ENCODE measurements at regions not wholly inside any gene's neighbourhood (a gene's known extent, or its start where the extent isn't known, plus 50 kb on each side); places are given as distances from the start of the nearest gene placed in this dataset.

DNA sequence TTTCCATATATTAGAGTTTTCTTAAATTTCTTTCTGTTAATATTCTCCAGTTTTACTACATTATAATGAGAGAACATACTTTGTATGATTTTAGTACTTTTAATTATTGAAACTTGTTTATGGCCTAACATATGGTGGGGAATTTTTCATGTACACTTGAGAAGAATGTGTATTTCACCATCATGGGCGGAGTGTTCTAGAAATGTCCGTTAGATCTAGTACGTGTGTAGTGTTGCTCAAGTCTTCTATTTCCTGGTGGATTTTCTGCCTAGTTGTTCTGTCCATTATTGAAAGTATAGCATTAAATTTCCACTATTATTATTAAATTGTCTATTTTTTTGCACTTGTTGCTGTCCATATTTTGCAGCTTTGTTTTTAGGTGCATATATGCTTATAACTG is 64.0 kb upstream of the RGS21 start:
- H3K27me3 ChIP-seq (ENCODE audit: insufficient read depth, low read length), result no peaks in the 10 kb centered on the region
- no peak overlapping the region for H3K4me2 ChIP-seq (ENCODE audit: low read length)
- ATAC-seq (no peak), DNase-seq (ENCODE audit: low read depth, low spot score) (no peak)
- CTCF ChIA-PET, result no interaction called here
- no peak overlapping the region for H3K27ac ChIP-seq (ENCODE audit: low read depth, low read length)
- RAD21 ChIA-PET (ENCODE audit: low non-redundant PET in 1 of 2, low total read pairs in 2 of 2, uncharacterized antibody in 2 of 2, unreplicated experiment in 2 of 2), result no interaction called here
- POLR2A ChIA-PET, result no interaction called here
- no TSS peak for BruUV-seq (replicated peaks)
- no peaks in the 10 kb centered on the region for H4K20me1 ChIP-seq (ENCODE audit: insufficient read depth)
- H3K79me2 ChIP-seq (ENCODE audit: insufficient read depth, low read length), result no peaks in the 10 kb centered on the region
- intact Hi-C loops (cut with micrococcal nuclease), result no loop called here
- H3K9me2 ChIP-seq (ENCODE audit: insufficient read depth), result no peaks in the 10 kb centered on the region
- H3K4me3 ChIP-seq (replicated peaks in 1 of 2; ENCODE audit: low read depth in 1 of 2, low read length in 2 of 2), result no peak overlapping the region
- H2AFZ ChIP-seq (ENCODE audit: low read depth, low read length, poor library complexity, severe bottlenecking), result no peak overlapping the region
- TF ChIP-seq EZH2phosphoT487 (IDR thresholded peaks at IDR 0.05; ENCODE audit: borderline replicate concordance) (no peak), JUND (IDR thresholded peaks at IDR 0.05) (no peak), EGR1 (IDR thresholded peaks at IDR 0.05; ENCODE audit: low read depth) (no peak), ELF1 (IDR thresholded peaks at IDR 0.05; ENCODE audit: borderline replicate concordance, low read depth) (no peak), POLR2AphosphoS5 (IDR thresholded peaks at IDR 0.05; ENCODE audit: low read depth, low read length) (no peak), CBX3 (IDR thresholded peaks at IDR 0.05; ENCODE audit: low read depth) (no peak), POLR2A (IDR thresholded peaks at IDR 0.05; ENCODE audit: borderline replicate concordance, extremely low read depth, insufficient read depth, insufficient read length) (no peak), ZNF274 (IDR thresholded peaks at IDR 0.05; ENCODE audit: low read depth, low read length) (no peak), ZFX (IDR thresholded peaks at IDR 0.05) (no peak), REST (IDR thresholded peaks at IDR 0.05; ENCODE audit: low read depth) (no peak), SP1 (IDR thresholded peaks at IDR 0.05; ENCODE audit: low read depth) (no peak), RAD21 (IDR thresholded peaks at IDR 0.05; ENCODE audit: low read depth) (no peak), YY1 (IDR thresholded peaks at IDR 0.05; ENCODE audit: extremely low read depth, insufficient replicate concordance, low read depth, low read length) (no peak), MAX (IDR thresholded peaks at IDR 0.05) (no peak)
- TF ChIP-seq, protein P1, sequence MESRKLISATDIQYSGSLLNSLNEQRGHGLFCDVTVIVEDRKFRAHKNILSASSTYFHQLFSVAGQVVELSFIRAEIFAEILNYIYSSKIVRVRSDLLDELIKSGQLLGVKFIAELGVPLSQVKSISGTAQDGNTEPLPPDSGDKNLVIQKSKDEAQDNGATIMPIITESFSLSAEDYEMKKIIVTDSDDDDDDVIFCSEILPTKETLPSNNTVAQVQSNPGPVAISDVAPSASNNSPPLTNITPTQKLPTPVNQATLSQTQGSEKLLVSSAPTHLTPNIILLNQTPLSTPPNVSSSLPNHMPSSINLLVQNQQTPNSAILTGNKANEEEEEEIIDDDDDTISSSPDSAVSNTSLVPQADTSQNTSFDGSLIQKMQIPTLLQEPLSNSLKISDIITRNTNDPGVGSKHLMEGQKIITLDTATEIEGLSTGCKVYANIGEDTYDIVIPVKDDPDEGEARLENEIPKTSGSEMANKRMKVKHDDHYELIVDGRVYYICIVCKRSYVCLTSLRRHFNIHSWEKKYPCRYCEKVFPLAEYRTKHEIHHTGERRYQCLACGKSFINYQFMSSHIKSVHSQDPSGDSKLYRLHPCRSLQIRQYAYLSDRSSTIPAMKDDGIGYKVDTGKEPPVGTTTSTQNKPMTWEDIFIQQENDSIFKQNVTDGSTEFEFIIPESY (IDR thresholded peaks at IDR 0.05; ENCODE audit: extremely low read depth, insufficient replicate concordance, low read length), result no peak
- H3K9me3 ChIP-seq (ENCODE audit: control insufficient read depth in 1 of 2, insufficient read depth in 1 of 2, low read depth in 1 of 2, low read length in 2 of 2), result no peaks in the 10 kb centered on the region
- no peaks in the 10 kb centered on the region for H3K4me1 ChIP-seq (ENCODE audit: control insufficient read depth in 1 of 2, insufficient read depth in 2 of 2, low read length in 2 of 2)
- no peaks in the 10 kb centered on the region for H3K36me3 ChIP-seq (ENCODE audit: control insufficient read depth in 1 of 2, insufficient read depth in 2 of 2, low read length in 2 of 2)
- no peak overlapping the region for H3K9ac ChIP-seq (ENCODE audit: low read length)

Data from HCT116 (cell line).